Naive B cell (primary cell): ENCODE measurements at regions not wholly inside any gene's neighbourhood (a gene's known extent, or its start where the extent isn't known, plus 50 kb on each side); places are given as distances from the start of the nearest gene placed in this dataset.

Experiments
- ATAC-seq, 2 donors: fragments of 150-1000 bp; cut with Tn5 transposase; 2 replicates each; pipeline ENCODE4 v1.10.0; 2021; ENCODE audit warnings: low read depth in 2 of 2, mild to moderate bottlenecking in 2 of 2, moderate library complexity in 2 of 2
- DNase-seq: peaks from one replicate; pipeline ENCODE4 v3.0.0; 2022
- H3K27ac Mint-ChIP-seq, 6 donors: one replicate each; pipeline ENCODE4 v1.8.0; 2020 to 2022; ENCODE audit warnings: mild to moderate bottlenecking in 6 of 6, mixed read lengths in 6 of 6, moderate library complexity in 5 of 6, inconsistent platforms in 2 of 6
- H3K27me3 Mint-ChIP-seq, 3 donors: one replicate each; pipeline ENCODE4 v1.8.0; 2021 to 2022; ENCODE audit warnings: mixed read lengths in 3 of 3, mild to moderate bottlenecking in 1 of 3
- H3K36me3 Mint-ChIP-seq, 2 donors: one replicate each; pipeline ENCODE4 v1.8.0; 2020 to 2022; ENCODE audit warnings: mixed read lengths in 2 of 2, inconsistent platforms in 1 of 2, mild to moderate bottlenecking in 1 of 2
- H3K4me1 Mint-ChIP-seq, 3 donors: one replicate each; pipeline ENCODE4 v1.8.0; 2020 to 2022; ENCODE audit warnings: mixed read lengths in 3 of 3, inconsistent platforms in 1 of 3, mild to moderate bottlenecking in 1 of 3, moderate library complexity in 1 of 3
- H3K4me3 Mint-ChIP-seq, 8 donors: one replicate each; pipeline ENCODE4 v1.8.0; 2020 to 2022; ENCODE audit warnings: mild to moderate bottlenecking in 8 of 8, mixed read lengths in 8 of 8, moderate library complexity in 8 of 8, inconsistent platforms in 2 of 8
- H3K9me3 Mint-ChIP-seq, 7 donors: one replicate each; pipeline ENCODE4 v1.8.0; 2020 to 2022; ENCODE audit warnings: mixed read lengths in 7 of 7, mild to moderate bottlenecking in 5 of 7, inconsistent platforms in 2 of 7, moderate library complexity in 1 of 7

DNA sequence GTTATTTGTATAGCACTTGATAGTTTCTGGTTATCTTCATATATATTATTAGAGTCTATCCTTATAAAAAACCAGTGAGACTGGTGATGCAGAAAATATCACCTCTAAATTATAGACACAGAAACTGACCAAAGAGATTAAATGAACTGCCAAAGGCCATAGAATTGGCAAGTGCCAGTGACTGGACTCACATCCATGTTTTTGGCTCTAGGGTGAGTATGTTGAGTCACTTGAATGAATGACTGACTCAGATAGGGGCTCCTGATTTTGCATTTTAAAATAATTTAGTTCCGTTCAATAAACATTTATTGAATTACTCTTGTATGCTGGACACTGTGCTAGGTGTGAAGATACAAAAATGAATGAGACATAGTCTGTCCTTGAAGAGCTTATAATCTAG lies 70.7 kb downstream of the NR2F1 start:
- Mint-ChIP-seq H3K4me3 (no peak overlapping the region), H3K9me3 (peaks cover 0 to 9% (median 3%) of the 10 kb centered on the region in 7 donors), H3K36me3 (peaks cover 0 to 6% of the 10 kb centered on the region in 2 donors), H3K27ac (no peak overlapping the region), H3K27me3 (no peaks in the 10 kb centered on the region), H3K4me1 (peaks cover 6 to 16% (median 15%) of the 10 kb centered on the region in 3 donors)
- no peak for ATAC-seq
- DNase-seq, result no peak

DNA sequence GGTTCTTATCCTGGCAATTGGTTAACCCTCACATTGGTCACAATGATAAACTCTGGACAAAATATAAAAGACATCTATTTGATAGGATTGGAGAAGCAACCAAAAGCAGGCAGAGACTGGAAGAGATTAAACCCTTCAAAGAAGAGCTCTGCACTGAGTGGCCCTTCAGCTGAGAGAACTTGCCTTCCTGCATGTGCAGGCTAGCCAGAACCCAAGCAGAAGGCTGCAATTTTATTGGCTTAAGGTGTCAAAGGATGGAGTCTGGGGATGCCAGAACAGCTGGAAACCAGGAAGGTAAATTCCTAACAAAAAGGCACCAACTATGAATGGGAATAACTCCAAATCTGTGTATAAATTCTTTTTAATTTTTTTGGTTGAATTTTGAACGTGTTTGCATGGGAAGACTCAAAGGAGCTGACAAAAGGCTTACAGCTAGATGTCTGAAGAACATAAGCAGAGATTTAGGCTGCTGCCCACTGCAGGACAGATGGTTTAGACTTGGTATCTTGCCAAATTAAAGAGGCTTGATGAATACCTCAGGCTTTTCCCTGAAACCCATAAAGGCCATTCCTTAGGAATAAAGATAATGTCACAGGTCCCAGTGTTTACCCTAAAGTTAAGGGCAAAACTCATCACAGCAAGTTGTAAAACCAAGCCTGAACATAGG lies 66.3 kb downstream of the NR2F1 start:
- H3K4me3 Mint-ChIP-seq, result no peak overlapping the region
- no peaks in the 10 kb centered on the region for H3K27me3 Mint-ChIP-seq
- peaks cover 6 to 16% (median 15%) of the 10 kb centered on the region in 3 donors for H3K4me1 Mint-ChIP-seq
- ATAC-seq (no peak), DNase-seq (no peak)
- H3K9me3 Mint-ChIP-seq, result peaks cover 0 to 9% (median 3%) of the 10 kb centered on the region in 7 donors
- H3K36me3 Mint-ChIP-seq, result peaks cover 0 to 17% of the 10 kb centered on the region in 2 donors
- no peak overlapping the region for H3K27ac Mint-ChIP-seq

DNA sequence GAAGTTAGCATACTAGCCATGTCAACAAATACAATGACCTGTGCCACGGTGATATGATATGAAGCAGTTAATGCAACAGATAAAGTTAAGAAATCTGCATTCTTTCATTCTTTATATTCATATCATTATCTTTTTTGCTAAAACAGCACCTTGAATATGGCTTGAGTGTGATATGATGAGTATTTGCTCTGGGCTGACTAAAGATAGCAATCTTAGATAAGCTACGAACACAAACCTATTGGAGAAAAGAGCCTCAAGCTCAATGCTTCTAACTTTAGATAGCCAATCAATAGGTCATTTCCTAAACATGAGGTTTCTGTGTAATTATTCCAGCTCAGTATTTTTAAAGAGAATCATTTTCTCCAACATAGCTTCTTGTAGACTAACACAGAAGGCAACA lies 61.7 kb downstream of the NR2F1 start:
- peaks cover 0 to 11% of the 10 kb centered on the region in 2 donors for H3K36me3 Mint-ChIP-seq
- DNase-seq (no peak), ATAC-seq (no peak)
- no peak overlapping the region for H3K4me3 Mint-ChIP-seq
- no peaks in the 10 kb centered on the region for H3K27me3 Mint-ChIP-seq
- H3K27ac Mint-ChIP-seq, result no peak overlapping the region
- peaks cover 0 to 1% (median under 1%) of the 10 kb centered on the region in 3 donors for H3K4me1 Mint-ChIP-seq
- no peaks in the 10 kb centered on the region for H3K9me3 Mint-ChIP-seq
